ENCODE measurements at regions not wholly inside any gene's neighbourhood (a gene's known extent, or its start where the extent isn't known, plus 50 kb on each side); places are given as distances from the start of the nearest gene placed in this dataset.

GRCh38 chr2:521853-522530 lies 155.2 kb downstream of the TMEM18 start:
- Mint-ChIP-seq H3K9me3 (no peaks in the 10 kb centered on the region), H3K36me3 (ENCODE audit: low read depth) (no peaks in the 10 kb centered on the region), H3K27ac (no peak overlapping the region), H3K4me3 (no peak overlapping the region), H3K4me1 (ENCODE audit: low read depth) (no peaks in the 10 kb centered on the region), H3K27me3 (peaks cover 18% of the 10 kb centered on the region)
- Histone ChIP-seq H3K36me3 (ENCODE audit: insufficient read depth, low read length) (no peaks in the 10 kb centered on the region), H3K27me3 (ENCODE audit: control insufficient read depth in 1 of 2, insufficient read depth in 2 of 2, low read length in 2 of 2) (peaks cover 0 to 3% of the 10 kb centered on the region in 2 experiments), H3K4me1 (ENCODE audit: insufficient read depth, low read length) (no peaks in the 10 kb centered on the region), H3K27ac (ENCODE audit: low read depth in 1 of 2, low read length in 2 of 2) (no peak overlapping the region), H3K9me3 (ENCODE audit: control insufficient read depth in 1 of 2, insufficient read depth in 1 of 2, low read length in 2 of 2) (peaks cover 0 to 11% of the 10 kb centered on the region in 2 experiments), H3K4me3 (ENCODE audit: low read length) (no peak overlapping the region)
- DNase-seq (no peak), ATAC-seq (ENCODE audit: poor library complexity) (no peak)
- ChIA-PET CTCF (no interaction called here), POLR2A (no interaction called here)
- intact Hi-C loops (cut with DNase I, micrococcal nuclease) = no loop called here
- no peak for TF ChIP-seq CTCF (IDR thresholded peaks at IDR 0.05)

GRCh38 chr2:520663-521340 lies 156.4 kb downstream of the TMEM18 start:
- POLR2A ChIA-PET = no interaction called here
- peaks cover 0 to 10% of the 10 kb centered on the region in 2 experiments for H3K9me3 ChIP-seq (ENCODE audit: control insufficient read depth in 1 of 2, insufficient read depth in 1 of 2, low read length in 2 of 2)
- intact Hi-C loops (cut with DNase I, micrococcal nuclease) = no loop called here

GRCh38 chr2:516944-517343 lies 160.3 kb downstream of the TMEM18 start:
- no peak overlapping the region for H3K27ac ChIP-seq (ENCODE audit: low read depth in 1 of 2, low read length in 2 of 2)
- Mint-ChIP-seq H3K4me1 (ENCODE audit: low read depth) (no peaks in the 10 kb centered on the region), H3K27me3 (no peaks in the 10 kb centered on the region), H3K9me3 (no peaks in the 10 kb centered on the region), H3K36me3 (ENCODE audit: low read depth) (no peaks in the 10 kb centered on the region), H3K27ac (no peak overlapping the region), H3K4me3 (no peak overlapping the region)
- no peak for TF ChIP-seq CTCF (IDR thresholded peaks at IDR 0.05)
- no peaks in the 10 kb centered on the region for H3K4me1 ChIP-seq (ENCODE audit: insufficient read depth, low read length)
- ChIA-PET CTCF (no interaction called here), POLR2A (no interaction called here)
- DNase-seq (no peak), ATAC-seq (ENCODE audit: poor library complexity) (no peak)
- H3K9me3 ChIP-seq (ENCODE audit: control insufficient read depth in 1 of 2, insufficient read depth in 1 of 2, low read length in 2 of 2) = no peaks in the 10 kb centered on the region
- H3K4me3 ChIP-seq (ENCODE audit: low read length) = no peak overlapping the region
- no peaks in the 10 kb centered on the region for H3K36me3 ChIP-seq (ENCODE audit: insufficient read depth, low read length)
- H3K27me3 ChIP-seq (ENCODE audit: control insufficient read depth in 1 of 2, insufficient read depth in 2 of 2, low read length in 2 of 2) = no peaks in the 10 kb centered on the region
- intact Hi-C loops (cut with DNase I, micrococcal nuclease) = no loop called here

More at GRCh38 chr2:520663-521340, 156.4 kb downstream of the TMEM18 start:
- H3K27ac Mint-ChIP-seq = no peak overlapping the region
- H3K4me3 Mint-ChIP-seq = no peak overlapping the region
- Histone ChIP-seq H3K36me3 (ENCODE audit: insufficient read depth, low read length) (no peaks in the 10 kb centered on the region), H3K4me3 (ENCODE audit: low read length) (no peak overlapping the region), H3K27ac (ENCODE audit: low read depth in 1 of 2, low read length in 2 of 2) (no peak overlapping the region), H3K4me1 (ENCODE audit: insufficient read depth, low read length) (no peaks in the 10 kb centered on the region), H3K27me3 (ENCODE audit: control insufficient read depth in 1 of 2, insufficient read depth in 2 of 2, low read length in 2 of 2) (peaks cover 0 to 3% of the 10 kb centered on the region in 2 experiments)
- no peak for ATAC-seq (ENCODE audit: poor library complexity)
- no peak for DNase-seq
- peaks cover 18% of the 10 kb centered on the region for H3K27me3 Mint-ChIP-seq
- CTCF ChIA-PET = no interaction called here
- H3K36me3 Mint-ChIP-seq (ENCODE audit: low read depth) = no peaks in the 10 kb centered on the region
- H3K9me3 Mint-ChIP-seq = no peaks in the 10 kb centered on the region
- H3K4me1 Mint-ChIP-seq (ENCODE audit: low read depth) = no peaks in the 10 kb centered on the region
- no peak for TF ChIP-seq CTCF (IDR thresholded peaks at IDR 0.05)

All from CD4-positive, alpha-beta T cell (primary cell).